ENCODE measurements at regions not wholly inside any gene's neighbourhood (a gene's known extent, or its start where the extent isn't known, plus 50 kb on each side); places are given as distances from the start of the nearest gene placed in this dataset.

- no peak overlapping the region for H3K4me3 ChIP-seq (ENCODE audit: low read depth, low read length)
- TF ChIP-seq CTCF (IDR thresholded peaks at IDR 0.05; ENCODE audit: control insufficient read depth, extremely low read depth, insufficient read depth): no peak
- no peak for DNase-seq (ENCODE audit: low read depth)
Measured at GRCh38 chr5:34571677-34572041, 84.5 kb upstream of the RAI14 start.

- TF ChIP-seq CTCF (IDR thresholded peaks at IDR 0.05; ENCODE audit: control insufficient read depth, extremely low read depth, insufficient read depth): no peak
- no peak overlapping the region for H3K4me3 ChIP-seq (ENCODE audit: low read depth, low read length)
- DNase-seq (ENCODE audit: low read depth): no peak
Measured at GRCh38 chr5:34574936-34575467, 81.1 kb upstream of the RAI14 start.

- H3K4me3 ChIP-seq (ENCODE audit: low read depth, low read length): no peak overlapping the region
- peak; percentile 69 for DNase-seq (ENCODE audit: low read depth)
- no peak for TF ChIP-seq CTCF (IDR thresholded peaks at IDR 0.05; ENCODE audit: control insufficient read depth, extremely low read depth, insufficient read depth)
Measured at GRCh38 chr5:34576891-34577666, 79.0 kb upstream of the RAI14 start.

- TF ChIP-seq CTCF (IDR thresholded peaks at IDR 0.05; ENCODE audit: control insufficient read depth, extremely low read depth, insufficient read depth): no peak
Measured at GRCh38 chr5:34578962-34579361, 77.2 kb upstream of the RAI14 start.

GRCh38 chr5:34580983-34581382 is 75.1 kb upstream of the RAI14 start:
- TF ChIP-seq CTCF (IDR thresholded peaks at IDR 0.05; ENCODE audit: control insufficient read depth, extremely low read depth, insufficient read depth): no peak
- no peak overlapping the region for H3K4me3 ChIP-seq (ENCODE audit: low read depth, low read length)
- no peak for DNase-seq (ENCODE audit: low read depth)

More at GRCh38 chr5:34578962-34579361, 77.2 kb upstream of the RAI14 start:
- no peak overlapping the region for H3K4me3 ChIP-seq (ENCODE audit: low read depth, low read length)
- DNase-seq (ENCODE audit: low read depth): no peak

GRCh38 chr5:34582371-34582770 is 73.8 kb upstream of the RAI14 start:
- 0 out of 2 replicates have a peak, but pooled peaks have one; percentile 7 for TF ChIP-seq CTCF (IDR thresholded peaks at IDR 0.05; ENCODE audit: control insufficient read depth, extremely low read depth, insufficient read depth)
- peak; percentile 50 for DNase-seq (ENCODE audit: low read depth)
- H3K4me3 ChIP-seq (ENCODE audit: low read depth, low read length): no peak overlapping the region

- no peak for DNase-seq (ENCODE audit: low read depth)
- H3K4me3 ChIP-seq (ENCODE audit: low read depth, low read length): no peak overlapping the region
- no peak for TF ChIP-seq CTCF (IDR thresholded peaks at IDR 0.05; ENCODE audit: control insufficient read depth, extremely low read depth, insufficient read depth)
Measured at GRCh38 chr5:34583167-34583566, 73.0 kb upstream of the RAI14 start.
